NCI-H446 (cell line): ENCODE measurements at regions not wholly inside any gene's neighbourhood (a gene's known extent, or its start where the extent isn't known, plus 50 kb on each side); places are given as distances from the start of the nearest gene placed in this dataset.
"Not testable (repeated sequence)": the region's sequence is repeated elsewhere in the genome, so short reads cannot be mapped to it uniquely, and the experiment has no call there.

Source experiments
- DNase-seq, 2 experiments: peaks; one replicate each; lab custom pipeline; 2025; lab: John Stamatoyannopoulos, UW

DNA sequence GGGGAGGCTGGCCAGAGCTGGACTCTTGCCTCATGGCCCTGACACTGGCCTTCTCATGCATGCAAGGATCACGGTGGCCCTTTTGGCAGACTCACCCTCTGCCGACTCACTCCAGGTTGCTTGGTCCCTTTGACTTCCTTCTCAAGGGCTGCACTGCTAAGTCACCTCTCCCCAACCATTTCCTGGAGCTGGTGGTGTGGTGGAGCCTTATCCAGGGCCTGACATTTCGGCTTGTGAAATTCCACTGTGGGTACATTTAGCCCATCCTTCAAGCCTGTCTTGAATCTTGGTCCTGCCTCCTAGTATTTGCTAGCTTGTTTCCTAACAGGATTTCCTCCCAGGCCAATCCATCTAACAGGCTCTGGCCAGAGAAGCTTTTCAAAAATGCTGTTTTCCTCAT, 52.6 kb upstream of the JUN start:
- no peak for DNase-seq

DNA sequence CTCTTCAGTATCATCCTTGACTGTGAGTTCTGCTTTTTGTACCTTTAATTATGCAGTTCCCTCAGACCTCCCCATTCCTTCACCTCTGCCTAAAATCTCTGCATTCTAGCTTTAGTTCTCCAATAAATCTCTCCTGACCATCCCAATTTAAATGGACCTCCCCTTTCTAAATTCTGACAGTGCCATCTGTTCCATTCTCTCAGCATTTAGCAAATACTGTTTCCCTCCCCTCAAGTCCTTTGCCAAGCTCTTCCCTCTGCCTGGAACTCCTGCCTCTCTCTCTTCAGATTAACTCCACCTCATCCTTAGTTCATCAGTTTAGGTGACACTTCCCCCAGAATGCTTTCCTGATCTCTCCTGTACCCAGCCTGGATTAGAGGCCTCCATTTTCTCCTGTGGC, 54.0 kb upstream of the JUN start:
- DNase-seq = peak in 1 of 2 experiments; percentile 59

DNA sequence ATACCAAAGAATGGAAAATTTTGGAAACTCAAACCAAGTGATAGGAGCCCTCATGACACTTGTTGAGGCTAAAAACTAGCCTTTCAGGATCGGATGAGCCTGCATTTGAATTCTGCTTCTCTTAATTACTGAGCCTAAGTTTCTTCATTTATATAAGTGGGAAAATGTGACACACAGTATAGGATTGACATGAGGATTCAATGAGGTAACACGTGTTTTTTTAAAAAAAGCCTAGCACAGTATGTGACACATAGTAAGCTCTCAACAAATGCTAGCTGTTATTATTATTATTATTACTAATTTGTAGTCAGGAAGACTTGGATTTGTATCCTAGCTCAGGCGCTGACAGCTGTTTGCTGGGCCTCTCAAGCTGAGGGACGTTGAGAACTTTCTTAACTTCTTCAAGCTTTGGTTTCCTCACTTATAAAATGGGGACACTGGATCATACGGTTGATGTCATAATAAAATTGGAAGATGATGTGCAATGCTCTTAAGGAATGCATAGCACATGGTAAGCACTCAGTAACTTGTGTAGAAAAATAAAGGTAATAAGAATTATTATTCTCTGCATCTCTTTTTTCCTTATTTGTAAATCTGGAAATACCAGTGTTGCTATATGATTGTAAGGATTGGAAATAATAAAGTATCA, 55.4 kb upstream of the JUN start:
- DNase-seq = no peak

DNA sequence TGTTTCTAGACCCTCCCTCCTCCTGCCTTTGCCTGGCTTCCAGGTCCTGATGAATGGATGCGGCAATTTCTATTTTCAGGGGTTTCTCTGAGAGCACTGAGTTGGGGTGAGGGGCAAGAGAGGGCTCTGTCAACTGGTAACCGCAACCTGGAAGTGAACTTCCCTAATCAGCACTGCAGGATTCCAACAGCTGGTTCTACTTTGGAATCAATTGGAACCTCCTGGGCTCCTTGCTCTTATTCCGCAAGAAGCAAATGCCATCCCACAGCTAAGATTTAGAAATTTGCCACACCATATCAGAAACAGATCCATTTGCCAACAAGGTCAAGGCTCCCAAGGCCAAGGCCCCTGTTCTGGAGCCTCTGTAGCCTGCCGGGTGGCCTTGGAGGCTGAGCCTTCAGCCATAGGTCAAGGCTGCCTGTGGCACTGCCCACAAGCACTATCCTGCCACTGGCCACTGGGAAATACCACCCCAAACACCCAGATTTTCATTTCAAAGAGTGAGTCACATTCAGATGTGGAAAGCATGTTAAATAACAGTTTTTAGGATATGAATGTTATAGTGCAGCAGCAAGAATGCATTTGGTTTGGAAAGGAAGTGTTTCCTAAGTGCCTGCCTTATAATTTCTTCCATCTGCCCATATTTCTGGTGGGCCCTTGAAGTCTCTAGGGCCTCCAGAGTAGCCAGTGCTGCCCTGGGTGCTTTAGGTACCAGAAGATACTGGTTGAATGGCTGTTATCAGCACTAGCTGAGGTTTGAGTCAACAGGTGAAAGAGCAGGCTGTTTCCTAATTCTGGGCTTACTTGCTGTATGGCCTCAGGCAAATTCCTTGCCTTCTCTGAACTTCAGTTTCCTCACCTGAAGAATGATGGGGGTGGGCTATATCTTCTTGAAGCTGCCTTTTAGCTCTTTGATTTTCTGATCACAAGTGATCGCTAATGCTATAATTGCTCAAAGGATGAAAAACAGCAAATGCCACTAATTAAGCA, 56.3 kb upstream of the JUN start:
- DNase-seq = no peak

DNA sequence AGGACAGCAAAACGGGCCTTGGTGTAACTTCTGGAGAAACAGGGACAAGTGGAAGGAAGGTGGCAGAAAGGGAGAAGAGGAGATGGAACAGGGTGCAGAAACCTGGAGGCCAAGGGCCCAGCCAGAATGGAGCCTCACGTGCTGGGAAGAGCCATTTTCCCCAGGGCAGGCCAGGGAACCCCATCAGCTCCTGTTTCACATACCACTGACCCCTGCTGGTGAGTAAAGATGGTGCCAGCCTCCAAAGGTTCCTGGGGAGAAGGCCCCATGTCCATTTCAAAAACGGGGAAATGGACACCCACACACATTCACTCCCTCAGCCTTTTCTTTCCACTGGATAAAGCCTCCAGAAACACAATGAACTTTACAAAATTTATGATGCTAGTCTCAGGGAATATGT, 57.6 kb upstream of the JUN start:
- no peak for DNase-seq

GRCh38 chr1:58842941-58843340, 59.1 kb upstream of the JUN start:
- DNase-seq = no peak

GRCh38 chr1:58844176-58844575, 60.3 kb upstream of the JUN start:
- no peak for DNase-seq

- no peak for DNase-seq
Observed at GRCh38 chr1:58845942-58846341, 62.1 kb upstream of the JUN start.

DNA sequence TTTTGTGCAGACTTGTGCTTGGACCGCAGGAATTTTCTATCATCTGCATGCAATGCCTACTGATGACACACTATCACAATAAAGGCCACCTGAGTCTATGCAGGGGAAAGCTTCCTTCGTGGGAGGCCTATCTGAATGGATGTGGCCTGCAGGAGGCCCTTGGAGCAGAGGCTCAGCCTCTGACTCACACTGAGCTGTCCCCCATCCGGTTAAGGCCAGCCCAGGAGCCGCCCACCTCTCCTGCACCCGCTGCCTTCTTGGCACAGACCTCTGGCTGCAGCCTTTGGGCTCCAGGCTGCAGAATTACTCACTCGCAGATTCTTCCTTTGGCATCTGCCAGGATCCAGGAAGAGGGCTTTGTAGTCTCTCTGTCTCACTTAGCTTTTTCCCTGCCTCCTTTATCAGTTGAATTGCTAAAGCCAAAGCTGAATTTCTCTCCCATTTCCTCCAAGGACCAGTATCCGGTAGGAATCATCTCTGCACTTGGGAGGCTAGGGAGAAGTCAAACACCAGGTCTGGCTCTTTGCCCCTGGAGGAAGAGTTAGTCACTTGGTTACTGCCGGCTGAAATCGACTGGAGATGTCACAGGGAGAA, 65.1 kb upstream of the JUN start:
- peak; percentile 86 to 98 for DNase-seq

- DNase-seq = peak; percentile 72 to 83
Observed at GRCh38 chr1:58849551-58849950, 65.7 kb upstream of the JUN start.

DNA sequence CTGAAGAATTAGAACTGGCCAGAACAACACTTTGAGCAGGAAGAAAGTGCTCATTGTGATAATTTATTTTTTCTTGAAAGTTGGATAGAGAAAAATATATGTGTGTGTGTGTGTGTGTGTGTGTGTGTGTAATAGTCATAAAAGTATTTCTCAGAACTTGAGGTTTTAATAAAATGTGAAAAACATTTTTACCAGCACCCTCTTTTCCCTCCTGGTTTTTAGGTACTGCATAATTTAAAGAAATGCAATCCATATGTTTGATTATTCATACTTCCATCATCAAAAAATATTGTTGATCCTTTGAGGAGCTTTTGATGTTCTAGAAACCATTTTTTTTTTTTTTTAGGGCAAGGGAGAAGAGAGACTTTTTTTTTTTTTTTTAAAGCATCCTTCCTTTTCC, 66.8 kb upstream of the JUN start:
- no peak for DNase-seq

- DNase-seq = no peak
Observed at GRCh38 chr1:58852731-58853485, 69.1 kb upstream of the JUN start.

DNA sequence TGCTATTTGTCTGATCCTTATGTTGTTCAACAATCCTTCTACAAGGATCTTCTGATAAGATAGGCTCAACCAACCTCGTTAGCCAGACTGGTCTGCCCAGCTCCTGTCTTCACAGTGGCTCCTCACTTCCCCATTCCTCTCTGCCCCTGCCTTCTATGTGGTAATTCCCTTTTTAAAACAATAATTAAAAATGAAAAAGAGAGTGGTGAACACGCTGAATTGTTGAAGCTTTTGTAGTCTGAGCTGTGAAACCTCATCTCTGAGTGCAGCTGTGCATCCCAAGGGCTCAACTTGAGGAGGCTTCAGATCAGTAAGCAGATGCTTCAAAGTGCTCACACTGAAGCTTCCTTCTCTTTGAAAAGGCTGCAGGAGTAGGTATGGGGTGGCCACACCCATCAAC, 70.7 kb upstream of the JUN start:
- no peak for DNase-seq

- no peak for DNase-seq
Observed at GRCh38 chr1:58855274-58856165, 71.7 kb upstream of the JUN start.

DNA sequence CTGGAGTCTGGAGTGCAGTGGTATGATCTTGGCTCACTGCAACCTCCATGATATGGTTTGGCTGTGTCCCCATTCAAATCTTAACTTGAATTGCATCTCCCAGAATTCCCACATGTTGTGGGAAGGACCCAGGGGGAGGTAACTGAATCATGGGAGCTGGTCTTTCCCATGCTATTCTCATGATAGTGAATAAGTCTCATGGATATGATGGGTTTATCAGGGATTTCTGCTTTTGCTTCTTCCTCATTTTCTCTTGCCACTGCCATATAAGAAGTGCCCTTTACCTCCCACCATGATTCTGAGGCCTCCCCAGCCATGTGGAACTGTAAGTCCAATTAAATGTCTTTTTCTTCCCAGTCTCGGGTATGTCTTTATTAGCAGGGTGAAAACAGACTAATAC, 72.4 kb upstream of the JUN start:
- not testable (repeated sequence) for DNase-seq

GRCh38 chr1:58857680-58858673, 74.1 kb upstream of the JUN start:
- DNase-seq = no peak

DNA sequence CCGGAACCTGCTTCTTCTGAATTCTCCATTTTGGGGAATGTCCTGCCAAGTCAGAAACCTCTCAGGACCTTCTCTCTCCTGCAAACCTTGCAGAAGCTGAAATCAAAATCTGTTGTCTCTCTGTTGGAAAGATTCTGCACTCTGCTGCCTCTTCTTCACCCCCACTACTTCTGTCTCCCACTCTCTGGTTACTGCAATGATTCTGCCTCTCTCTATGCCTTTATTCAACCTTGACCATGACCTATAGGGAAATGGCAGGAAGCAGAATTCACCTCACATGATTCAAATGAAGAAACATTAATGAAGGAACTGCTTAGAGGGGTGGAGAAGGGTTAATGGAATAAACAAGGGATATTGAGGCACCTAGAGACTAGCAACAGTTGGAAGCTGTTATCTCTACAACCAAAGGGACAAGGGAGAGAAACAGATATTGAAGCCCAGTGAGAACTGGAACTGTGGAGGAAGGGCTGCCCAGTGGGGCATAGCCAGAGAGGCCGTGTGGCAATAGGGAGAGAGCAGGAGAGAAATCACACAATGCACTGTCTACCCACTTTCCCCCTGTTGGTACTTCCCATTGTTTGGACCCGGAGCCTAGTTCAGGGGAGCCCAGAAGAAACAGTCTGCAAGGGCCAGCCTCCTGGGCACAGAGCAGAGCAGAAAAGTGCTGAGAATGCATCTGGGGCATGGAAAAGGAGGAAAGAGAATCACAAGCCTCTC, 76.1 kb upstream of the JUN start:
- no peak for DNase-seq

- no peak for DNase-seq
Observed at GRCh38 chr1:58861076-58861475, 77.2 kb upstream of the JUN start.

- DNase-seq = no peak
Observed at GRCh38 chr1:58861506-58861905, 77.7 kb upstream of the JUN start.
